A673 (cell line): ENCODE measurements at regions not wholly inside any gene's neighbourhood (a gene's known extent, or its start where the extent isn't known, plus 50 kb on each side); places are given as distances from the start of the nearest gene placed in this dataset.

Experiments used
- BruUV-seq: library from RNA; stranded (reverse); fragments of 400-500 nt; replicated peaks from 2 replicates; lab custom pipeline; 2021; lab: Mats Ljungman, UMichigan
- CTCF ChIA-PET: fragments of 300-600 bp; sonication (Branson Sonifier 250); formaldehyde crosslinking; loops from one replicate; lab custom pipeline; 2022; ENCODE audit warnings: antibody characterized with exemption; lab: Charles Lee
- POLR2A ChIA-PET: fragments of 300-600 bp; sonication (Branson Sonifier 250); formaldehyde crosslinking; loops from one replicate; lab custom pipeline; 2022; ENCODE audit warnings: antibody characterized with exemption; ENCODE audit not compliant: low non-redundant PET; lab: Charles Lee
- DNase-seq: peaks from one replicate; pipeline ENCODE4 v3.0.0-alpha.2; 2015; ENCODE audit warnings: low spot score
- H3K27ac ChIP-seq: fragments of 200-600 bp; sonication (generic); 2 replicates; pipeline ENCODE4 v1.5.1; 2016; ENCODE audit warnings: mixed run types, low read depth, mild to moderate bottlenecking, mixed read lengths, antibody characterized with exemption, low read length; ENCODE audit not compliant: poor library complexity, severe bottlenecking
- H3K27me3 ChIP-seq: fragments of 200-600 bp; sonication (generic); replicated peaks from 2 replicates; pipeline ENCODE4 v1.6.1; 2017; ENCODE audit warnings: mixed run types, low read depth, mild to moderate bottlenecking, mixed read lengths, antibody characterized with exemption, low read length; ENCODE audit not compliant: insufficient read depth, poor library complexity
- H3K36me3 ChIP-seq: fragments of 200-600 bp; sonication (generic); 2 replicates; pipeline ENCODE4 v1.6.1; 2016; ENCODE audit warnings: mixed run types, mild to moderate bottlenecking, mixed read lengths, antibody characterized with exemption, low read length; ENCODE audit not compliant: insufficient read depth, poor library complexity, severe bottlenecking
- H3K4me1 ChIP-seq: fragments of 200-600 bp; sonication (generic); 2 replicates; pipeline ENCODE4 v1.6.1; 2017; ENCODE audit warnings: mixed run types, mild to moderate bottlenecking, mixed read lengths, antibody characterized with exemption, low read length; ENCODE audit not compliant: insufficient read depth, poor library complexity, severe bottlenecking
- H3K4me3 ChIP-seq: fragments of 200-600 bp; sonication (generic); 2 replicates; pipeline ENCODE4 v1.5.1; 2016; ENCODE audit warnings: low read depth, mixed run types, mild to moderate bottlenecking, mixed read lengths, low read length; ENCODE audit not compliant: poor library complexity, severe bottlenecking
- H3K9me3 ChIP-seq: fragments of 200-600 bp; sonication (generic); 2 replicates; pipeline ENCODE4 v1.6.1; 2016; ENCODE audit warnings: mixed run types, low read depth, mild to moderate bottlenecking, mixed read lengths, antibody characterized with exemption, low read length; ENCODE audit not compliant: poor library complexity, severe bottlenecking
- CTCF ChIP-seq: fragments of 300-800, 200-600 bp; sonication (generic); conservative IDR thresholded peaks from 2 replicates; pipeline ENCODE4 v1.5.1; 2017; ENCODE audit warnings: low read depth, mild to moderate bottlenecking, antibody characterized with exemption, low read length, moderate library complexity, mixed read lengths
- EZH2 ChIP-seq: fragments of 200-600 bp; sonication (generic); IDR thresholded peaks from 2 replicates; pipeline ENCODE4 v1.6.1; 2017; ENCODE audit warnings: borderline replicate concordance, low read depth, mild to moderate bottlenecking, mixed read lengths, antibody characterized with exemption, low read length; ENCODE audit not compliant: poor library complexity, severe bottlenecking
- intact Hi-C: fragments of 100-400 bp; cut with micrococcal nuclease; formaldehyde crosslinking; loops from one replicate; pipeline ENCODE4 v1.10.0; 2022; ENCODE audit not compliant: unreplicated experiment

GRCh38 chr15:60102748-60103147 lies 98.6 kb downstream of the FOXB1 start:
- Histone ChIP-seq H3K4me1 (no peaks in the 10 kb centered on the region), H3K4me3 (no peak overlapping the region), H3K27me3 (peaks cover 35% of the 10 kb centered on the region), H3K27ac (no peak overlapping the region), H3K9me3 (no peaks in the 10 kb centered on the region), H3K36me3 (no peaks in the 10 kb centered on the region)
- intact Hi-C loops, result no loop called here
- ChIA-PET CTCF (no interaction called here), POLR2A (no interaction called here)
- BruUV-seq, result no TSS peak
- no peak for DNase-seq
- TF ChIP-seq CTCF (no peak), EZH2 (no peak)

GRCh38 chr15:60110909-60111308 lies 106.8 kb downstream of the FOXB1 start:
- H3K27ac ChIP-seq, result no peak overlapping the region

DNA sequence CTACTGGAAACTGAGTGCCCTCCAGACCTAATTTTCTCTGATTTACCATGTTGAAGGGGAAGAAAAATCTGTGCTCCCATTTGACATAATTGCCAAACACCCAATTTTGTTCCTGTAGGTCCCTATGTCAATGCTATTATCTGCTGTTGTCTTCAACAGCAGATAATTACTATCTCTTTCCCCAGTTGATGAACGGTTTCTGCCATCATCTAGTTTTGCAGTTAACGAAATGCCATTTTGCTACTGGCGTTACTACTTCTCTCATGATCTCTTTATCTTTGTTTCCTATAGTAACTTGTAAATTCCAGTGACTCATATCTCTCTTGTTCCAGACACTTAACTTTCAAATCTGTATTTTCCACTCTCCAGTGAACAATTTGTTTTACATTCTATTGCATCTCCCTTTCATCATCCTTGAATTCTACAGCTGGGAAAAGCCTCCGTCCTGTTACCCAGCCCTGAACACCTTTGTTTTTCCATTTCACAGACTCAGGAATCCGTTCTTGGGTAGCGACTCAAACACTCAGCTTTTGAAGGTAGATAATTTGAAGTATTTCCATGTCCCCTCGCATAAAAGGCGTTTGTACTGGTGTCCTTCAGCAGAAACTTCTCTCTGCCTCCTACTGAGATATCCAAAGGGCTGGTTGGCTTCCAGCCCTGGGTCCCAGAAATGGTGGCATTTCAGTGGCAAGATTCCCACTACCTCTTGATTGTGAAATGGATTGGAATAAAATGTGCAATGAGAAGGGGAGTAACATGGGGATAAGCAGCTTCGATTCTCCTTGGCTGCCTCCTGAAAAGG lies 111.7 kb downstream of the FOXB1 start:
- Histone ChIP-seq H3K27ac (peak overlapping the region; percentile 7), H3K4me3 (no peak overlapping the region), H3K4me1 (peaks cover 29% of the 10 kb centered on the region), H3K9me3 (no peaks in the 10 kb centered on the region), H3K36me3 (no peaks in the 10 kb centered on the region), H3K27me3 (no peaks in the 10 kb centered on the region)
- no peak for TF ChIP-seq CTCF
- TF ChIP-seq EZH2, result no peak
- BruUV-seq, result no TSS peak
- DNase-seq, result peak; percentile 48
- intact Hi-C loops, result no loop called here
- POLR2A ChIA-PET, result interaction anchor here (0.6 kb wide), 1 partner anchor 192 kb away, joined by 5 read pairs; no protein-coding TSS in a partner anchor
- CTCF ChIA-PET, result interaction anchor here (0.9 kb wide), 1 partner anchor 12 kb away, joined by 3 read pairs; no protein-coding TSS in a partner anchor

More at GRCh38 chr15:60110909-60111308, 106.8 kb downstream of the FOXB1 start:
- Histone ChIP-seq H3K4me1 (peaks cover 2% of the 10 kb centered on the region), H3K27me3 (peaks cover 7% of the 10 kb centered on the region), H3K4me3 (no peak overlapping the region), H3K36me3 (no peaks in the 10 kb centered on the region), H3K9me3 (no peaks in the 10 kb centered on the region)
- intact Hi-C loops, result no loop called here
- POLR2A ChIA-PET, result no interaction called here
- CTCF ChIA-PET, result no interaction called here
- no peak for DNase-seq
- BruUV-seq, result no TSS peak
- no peak for TF ChIP-seq CTCF
- no peak for TF ChIP-seq EZH2
